ENCODE measurements at regions not wholly inside any gene's neighbourhood (a gene's known extent, or its start where the extent isn't known, plus 50 kb on each side); places are given as distances from the start of the nearest gene placed in this dataset.

GRCh38 chr3:72266016-72266370, 481.0 kb upstream of the PROK2 start:
- H3K27me3 ChIP-seq (ENCODE audit: control insufficient read depth, insufficient read depth, low read length) = peaks cover 28% of the 10 kb centered on the region
- H4K20me1 ChIP-seq (ENCODE audit: insufficient read depth, low read length) = no peaks in the 10 kb centered on the region
- H3K4me1 ChIP-seq (ENCODE audit: control insufficient read depth, insufficient read depth, low read length) = peaks cover 9% of the 10 kb centered on the region
- no peak overlapping the region for H2AFZ ChIP-seq (replicated peaks; ENCODE audit: low read length, poor library complexity)
- H2BK15ac ChIP-seq (ENCODE audit: low read depth, low read length) = no peak overlapping the region
- ATAC-seq (ENCODE audit: low read depth) (no peak), DNase-seq (no peak)
- no peaks in the 10 kb centered on the region for H3K9me3 ChIP-seq (ENCODE audit: control insufficient read depth, insufficient read depth, low read length)
- TF ChIP-seq POLR2A (IDR thresholded peaks at IDR 0.05; ENCODE audit: low read depth, low read length) (no peak), CTCF (conservative IDR thresholded peaks at IDR 0.05; ENCODE audit: low read depth, low read length) (no peak), MAFK (IDR thresholded peaks at IDR 0.05; ENCODE audit: low read depth, low read length) (no peak), RFX5 (IDR thresholded peaks at IDR 0.05; ENCODE audit: low read depth, low read length) (no peak), CHD1 (IDR thresholded peaks at IDR 0.05; ENCODE audit: low read depth, low read length) (no peak), USF2 (IDR thresholded peaks at IDR 0.05; ENCODE audit: low read depth, low read length) (no peak), ELK1 (IDR thresholded peaks at IDR 0.05; ENCODE audit: borderline replicate concordance, low read depth, low read length) (no peak), CEBPB (IDR thresholded peaks at IDR 0.05; ENCODE audit: low read depth, low read length) (no peak), RAD21 (IDR thresholded peaks at IDR 0.05; ENCODE audit: low read length) (no peak), MXI1 (IDR thresholded peaks at IDR 0.05; ENCODE audit: borderline replicate concordance, low read depth, low read length) (no peak), SMC3 (IDR thresholded peaks at IDR 0.05; ENCODE audit: low read depth, low read length) (no peak), NFE2L2 (IDR thresholded peaks at IDR 0.05; ENCODE audit: low read depth, low read length) (no peak)
- 100% methylated on average over 1 of the region's 3 CpGs; no CpG with 5 or more reads in 1 of the 2 experiments for WGBS, 2 experiments (ENCODE audit: extremely low coverage in 2 of 2, insufficient read length in 1 of 2)
- H3K27ac ChIP-seq (ENCODE audit: insufficient read depth, low read length) = no peak overlapping the region
- intact Hi-C loops (cut with micrococcal nuclease) (no loop called here), dilution Hi-C loops (cut with HindIII; ENCODE audit: low sequenced_read_pairs, unreplicated experiment) (no loop called here), in situ Hi-C loops (cut with MboI; ENCODE audit: low sequenced_read_pairs) (no loop called here)
- no peak overlapping the region for H2BK120ac ChIP-seq (ENCODE audit: low read depth, low read length)
- no peak overlapping the region for H3K4me2 ChIP-seq (ENCODE audit: low read depth, low read length)
- ChIA-PET POLR2A (ENCODE audit: unreplicated experiment) (no interaction called here), CTCF (no interaction called here)
- no peak overlapping the region for H3K4ac ChIP-seq (ENCODE audit: low read depth, low read length)
- no TSS peak for BruUV-seq (replicated peaks)
- H2BK5ac ChIP-seq (ENCODE audit: low read depth, low read length, poor library complexity, severe bottlenecking) = no peak overlapping the region
- no peak overlapping the region for H4K5ac ChIP-seq (ENCODE audit: low read depth, low read length)
- no peak overlapping the region for H3K23ac ChIP-seq (ENCODE audit: low read depth, low read length)
- H3K56ac ChIP-seq (ENCODE audit: extremely low read depth, insufficient read depth, low read length) = no peak overlapping the region
- H3K4me3 ChIP-seq (ENCODE audit: insufficient read depth, low read depth, low read length) = no peak overlapping the region
- no peak overlapping the region for H4K8ac ChIP-seq (ENCODE audit: low read depth in 2 of 2, low read length in 2 of 2)
- no peak overlapping the region for H3K9ac ChIP-seq (ENCODE audit: low read depth, low read length)
- no peak overlapping the region for H3K14ac ChIP-seq (replicated peaks; ENCODE audit: low read depth, low read length)
- no peak overlapping the region for H2AK9ac ChIP-seq (replicated peaks; ENCODE audit: low read depth, low read length, poor library complexity)
- no peaks in the 10 kb centered on the region for H3K79me1 ChIP-seq (ENCODE audit: low read depth in 1 of 2, low read length in 2 of 2)
- H3K18ac ChIP-seq (ENCODE audit: low read depth, low read length) = no peak overlapping the region
- no peak overlapping the region for H2BK20ac ChIP-seq (ENCODE audit: low read depth, low read length)
- no peak overlapping the region for H2AK5ac ChIP-seq (ENCODE audit: low read depth, low read length)
- H3K36me3 ChIP-seq (ENCODE audit: control insufficient read depth, insufficient read depth, low read length) = no peaks in the 10 kb centered on the region
- no peak overlapping the region for H4K91ac ChIP-seq (ENCODE audit: insufficient read depth, low read depth, low read length)
- peaks cover 8% of the 10 kb centered on the region for H3K9me1 ChIP-seq (ENCODE audit: insufficient read depth, low read length)

All from IMR-90 (cell line).